ENCODE measurements at regions not wholly inside any gene's neighbourhood (a gene's known extent, or its start where the extent isn't known, plus 50 kb on each side); places are given as distances from the start of the nearest gene placed in this dataset.

DNA sequence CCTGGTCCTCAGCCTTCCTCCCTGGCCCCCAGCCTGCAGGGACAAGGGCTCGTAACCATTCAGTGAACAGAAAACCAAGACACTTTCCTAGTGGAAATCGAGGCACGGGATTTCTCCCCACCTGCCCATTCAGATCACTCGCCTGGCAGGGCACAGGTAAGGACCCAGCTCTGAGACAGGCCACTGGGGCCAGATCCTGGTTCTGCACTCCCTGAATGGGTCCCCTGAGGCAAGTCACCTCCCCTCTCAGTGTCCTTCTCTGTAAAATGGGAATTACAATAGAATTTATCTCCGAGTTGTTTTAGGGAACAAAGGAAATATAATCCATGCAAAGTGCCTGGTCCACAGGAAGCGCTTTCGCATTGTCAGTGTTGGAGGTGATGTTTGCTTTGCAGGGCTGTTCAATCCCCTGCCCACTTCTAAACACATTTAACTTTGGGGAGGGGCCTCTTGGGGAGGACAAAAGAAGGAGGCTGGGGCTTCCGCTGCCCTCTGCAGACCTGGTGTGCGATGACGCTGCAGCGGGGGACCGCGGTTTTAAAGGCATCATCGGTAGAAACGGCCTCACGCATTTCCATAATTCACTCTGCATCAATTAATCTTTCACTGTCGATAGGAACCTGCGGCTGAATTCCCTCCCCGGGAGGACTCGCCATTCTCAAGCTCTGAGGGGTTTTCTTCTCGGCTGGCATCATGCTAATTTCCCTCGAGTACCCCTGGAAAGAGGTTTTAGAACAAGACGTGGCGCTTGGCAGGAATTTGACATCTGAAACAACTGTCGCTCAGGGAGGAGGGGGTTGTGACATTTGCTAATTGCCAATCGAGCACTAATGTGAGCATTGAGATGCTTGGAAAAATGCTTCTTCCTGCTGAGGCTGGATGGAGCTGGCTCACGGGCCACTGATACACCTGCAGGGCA lies 70.4 kb upstream of the FGF3 start:
- peaks cover 0 to 8% of the 10 kb centered on the region in 2 experiments for H3K9me3 ChIP-seq (ENCODE audit: control insufficient read depth in 1 of 2, insufficient read depth in 1 of 2, low read length in 2 of 2)
- intact Hi-C loops (cut with DNase I, micrococcal nuclease) = loop anchor here in 1 of 2 experiments (5.0 kb wide), 1 partner anchor 187 kb away; the partner anchor contains the start of gene FGF19
- DNase-seq (no peak), ATAC-seq (ENCODE audit: poor library complexity) (no peak)
- no peak overlapping the region for H3K4me3 ChIP-seq (ENCODE audit: low read length)
- H3K27me3 ChIP-seq (ENCODE audit: control insufficient read depth in 1 of 2, insufficient read depth in 2 of 2, low read length in 2 of 2) = peaks cover 15 to 24% of the 10 kb centered on the region in 2 experiments
- H3K4me1 ChIP-seq (ENCODE audit: insufficient read depth, low read length) = peaks cover 5% of the 10 kb centered on the region
- Mint-ChIP-seq H3K36me3 (ENCODE audit: low read depth) (no peaks in the 10 kb centered on the region), H3K4me1 (ENCODE audit: low read depth) (peaks cover 3% of the 10 kb centered on the region), H3K9me3 (no peaks in the 10 kb centered on the region), H3K27me3 (peaks cover 63% of the 10 kb centered on the region), H3K4me3 (no peak overlapping the region), H3K27ac (no peak overlapping the region)
- no peaks in the 10 kb centered on the region for H3K36me3 ChIP-seq (ENCODE audit: insufficient read depth, low read length)
- TF ChIP-seq, protein P1, sequence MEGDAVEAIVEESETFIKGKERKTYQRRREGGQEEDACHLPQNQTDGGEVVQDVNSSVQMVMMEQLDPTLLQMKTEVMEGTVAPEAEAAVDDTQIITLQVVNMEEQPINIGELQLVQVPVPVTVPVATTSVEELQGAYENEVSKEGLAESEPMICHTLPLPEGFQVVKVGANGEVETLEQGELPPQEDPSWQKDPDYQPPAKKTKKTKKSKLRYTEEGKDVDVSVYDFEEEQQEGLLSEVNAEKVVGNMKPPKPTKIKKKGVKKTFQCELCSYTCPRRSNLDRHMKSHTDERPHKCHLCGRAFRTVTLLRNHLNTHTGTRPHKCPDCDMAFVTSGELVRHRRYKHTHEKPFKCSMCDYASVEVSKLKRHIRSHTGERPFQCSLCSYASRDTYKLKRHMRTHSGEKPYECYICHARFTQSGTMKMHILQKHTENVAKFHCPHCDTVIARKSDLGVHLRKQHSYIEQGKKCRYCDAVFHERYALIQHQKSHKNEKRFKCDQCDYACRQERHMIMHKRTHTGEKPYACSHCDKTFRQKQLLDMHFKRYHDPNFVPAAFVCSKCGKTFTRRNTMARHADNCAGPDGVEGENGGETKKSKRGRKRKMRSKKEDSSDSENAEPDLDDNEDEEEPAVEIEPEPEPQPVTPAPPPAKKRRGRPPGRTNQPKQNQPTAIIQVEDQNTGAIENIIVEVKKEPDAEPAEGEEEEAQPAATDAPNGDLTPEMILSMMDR (IDR thresholded peaks at IDR 0.05) = no peak
- H3K27ac ChIP-seq (ENCODE audit: low read depth in 1 of 2, low read length in 2 of 2) = no peak overlapping the region
- ChIA-PET POLR2A (no interaction called here), CTCF (no interaction called here)

DNA sequence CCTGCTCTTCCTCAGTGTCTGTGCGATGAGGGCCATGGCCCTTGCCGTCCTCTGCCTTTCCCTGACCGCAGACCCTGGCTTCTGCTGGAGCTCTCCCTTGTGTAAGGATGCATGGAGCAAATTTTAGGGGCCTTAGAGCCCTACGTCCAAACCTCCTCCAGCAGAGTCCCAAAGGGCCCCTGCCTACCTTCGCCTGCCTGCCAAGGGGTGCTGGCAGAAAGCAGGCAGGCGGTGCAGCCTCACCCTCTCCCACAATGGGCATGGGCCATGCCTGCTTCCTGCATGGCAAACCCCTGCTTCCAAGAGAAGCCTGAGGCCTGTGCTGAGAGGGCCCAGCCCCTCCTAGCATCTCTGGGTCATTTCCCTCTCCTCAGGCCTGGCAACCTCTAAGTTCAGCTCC lies 71.3 kb upstream of the FGF3 start:
- POLR2A ChIA-PET = no interaction called here
- peaks cover 5% of the 10 kb centered on the region for H3K4me1 ChIP-seq (ENCODE audit: insufficient read depth, low read length)
- TF ChIP-seq, protein P1 (IDR thresholded peaks at IDR 0.05) = no peak
- H3K27ac ChIP-seq (ENCODE audit: low read depth in 1 of 2, low read length in 2 of 2) = no peak overlapping the region
- Mint-ChIP-seq H3K27me3 (peaks cover 66% of the 10 kb centered on the region), H3K9me3 (no peaks in the 10 kb centered on the region), H3K36me3 (ENCODE audit: low read depth) (no peaks in the 10 kb centered on the region), H3K4me3 (no peak overlapping the region), H3K27ac (no peak overlapping the region), H3K4me1 (ENCODE audit: low read depth) (peaks cover 3% of the 10 kb centered on the region)
- CTCF ChIA-PET = no interaction called here
- H3K27me3 ChIP-seq (ENCODE audit: control insufficient read depth in 1 of 2, insufficient read depth in 2 of 2, low read length in 2 of 2) = peaks cover 15 to 24% of the 10 kb centered on the region in 2 experiments
- H3K36me3 ChIP-seq (ENCODE audit: insufficient read depth, low read length) = no peaks in the 10 kb centered on the region
- intact Hi-C loops (cut with DNase I, micrococcal nuclease) = no loop called here
- H3K4me3 ChIP-seq (ENCODE audit: low read length) = no peak overlapping the region
- H3K9me3 ChIP-seq (ENCODE audit: control insufficient read depth in 1 of 2, insufficient read depth in 1 of 2, low read length in 2 of 2) = peaks cover 0 to 8% of the 10 kb centered on the region in 2 experiments
- DNase-seq (no peak), ATAC-seq (ENCODE audit: poor library complexity) (no peak)

DNA sequence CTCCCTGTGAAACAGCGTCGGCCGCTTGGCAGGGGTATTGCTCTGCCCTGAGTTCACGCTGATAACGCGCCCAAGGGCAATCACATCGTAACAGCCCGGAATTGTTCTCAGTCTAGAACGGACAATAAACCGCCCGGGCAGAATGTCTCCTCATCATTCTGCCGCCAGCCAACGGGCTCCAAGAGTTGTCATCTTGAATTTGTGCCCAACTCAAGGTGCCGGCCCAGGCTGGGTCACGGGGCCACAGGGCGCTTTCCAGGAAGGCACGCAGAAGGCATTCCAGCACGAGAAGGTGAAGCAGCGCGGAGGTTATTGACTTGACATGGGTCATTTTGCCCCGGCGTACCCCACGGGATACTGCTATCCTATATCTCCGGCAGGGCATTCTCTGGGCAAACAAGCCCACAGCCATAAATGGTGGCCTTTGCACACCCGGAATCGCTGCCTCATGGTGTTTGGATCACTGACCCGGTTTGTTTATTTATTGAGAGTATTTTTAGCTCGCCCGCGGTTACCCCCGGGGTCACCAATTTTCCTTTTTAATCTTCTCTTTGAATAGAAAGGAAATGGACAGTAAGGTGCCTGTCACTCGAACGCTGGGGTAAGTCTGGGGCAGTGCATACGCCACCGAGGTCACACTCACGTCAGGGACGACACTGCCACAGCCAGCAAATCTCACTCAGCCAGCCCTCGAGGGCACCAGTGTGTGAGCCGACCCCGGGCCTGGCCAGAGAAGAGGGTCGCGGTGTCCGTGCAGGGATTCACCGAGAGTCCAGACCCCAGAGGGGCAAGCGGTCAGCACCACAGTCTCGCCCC lies 72.4 kb upstream of the FGF3 start:
- POLR2A ChIA-PET = no interaction called here
- Mint-ChIP-seq H3K27ac (no peak overlapping the region), H3K27me3 (peaks cover 68% of the 10 kb centered on the region)

More for the DNA sequence above, 72.4 kb upstream of the FGF3 start:
- peaks cover 3% of the 10 kb centered on the region for H3K4me1 Mint-ChIP-seq (ENCODE audit: low read depth)
- H3K4me3 Mint-ChIP-seq = no peak overlapping the region
- H3K27me3 ChIP-seq (ENCODE audit: control insufficient read depth in 1 of 2, insufficient read depth in 2 of 2, low read length in 2 of 2) = peaks cover 15 to 24% of the 10 kb centered on the region in 2 experiments
- H3K9me3 ChIP-seq (ENCODE audit: control insufficient read depth in 1 of 2, insufficient read depth in 1 of 2, low read length in 2 of 2) = peaks cover 0 to 8% of the 10 kb centered on the region in 2 experiments
- CTCF ChIA-PET = no interaction called here
- H3K4me1 ChIP-seq (ENCODE audit: insufficient read depth, low read length) = peaks cover 5% of the 10 kb centered on the region
- no peaks in the 10 kb centered on the region for H3K9me3 Mint-ChIP-seq
- intact Hi-C loops (cut with DNase I, micrococcal nuclease) = no loop called here
- DNase-seq (no peak), ATAC-seq (ENCODE audit: poor library complexity) (no peak)
- TF ChIP-seq, protein P1 (IDR thresholded peaks at IDR 0.05) = no peak
- H3K36me3 Mint-ChIP-seq (ENCODE audit: low read depth) = no peaks in the 10 kb centered on the region
- H3K36me3 ChIP-seq (ENCODE audit: insufficient read depth, low read length) = no peaks in the 10 kb centered on the region
- H3K4me3 ChIP-seq (ENCODE audit: low read length) = no peak overlapping the region
- H3K27ac ChIP-seq (ENCODE audit: low read depth in 1 of 2, low read length in 2 of 2) = no peak overlapping the region

All from CD4-positive, alpha-beta T cell (primary cell).